Uterus (tissue), 2 donors: ENCODE measurements at regions not wholly inside any gene's neighbourhood (a gene's known extent, or its start where the extent isn't known, plus 50 kb on each side); places are given as distances from the start of the nearest gene placed in this dataset.

Experiments used
- POLR2A ChIP-seq, 2 donors: fragments of 450-650 bp; IDR thresholded peaks; one replicate each; pipeline ENCODE4 v1.6.1; 2016; ENCODE audit warnings: antibody characterized with exemption in 2 of 2, mild to moderate bottlenecking in 1 of 2, moderate library complexity in 1 of 2
- TF ChIP-seq, protein P1 (sequence below), 4 experiments: fragments of 200-600 bp in 2 of 4; fragments of 450-650 bp in 2 of 4; sonication (generic) in 2 of 4; IDR thresholded peaks; one replicate each; pipeline ENCODE4 v1.5.1; 2016 to 2019; ENCODE audit warnings: antibody characterized with exemption in 4 of 4, mild to moderate bottlenecking in 2 of 4, moderate library complexity in 1 of 4

DNA sequence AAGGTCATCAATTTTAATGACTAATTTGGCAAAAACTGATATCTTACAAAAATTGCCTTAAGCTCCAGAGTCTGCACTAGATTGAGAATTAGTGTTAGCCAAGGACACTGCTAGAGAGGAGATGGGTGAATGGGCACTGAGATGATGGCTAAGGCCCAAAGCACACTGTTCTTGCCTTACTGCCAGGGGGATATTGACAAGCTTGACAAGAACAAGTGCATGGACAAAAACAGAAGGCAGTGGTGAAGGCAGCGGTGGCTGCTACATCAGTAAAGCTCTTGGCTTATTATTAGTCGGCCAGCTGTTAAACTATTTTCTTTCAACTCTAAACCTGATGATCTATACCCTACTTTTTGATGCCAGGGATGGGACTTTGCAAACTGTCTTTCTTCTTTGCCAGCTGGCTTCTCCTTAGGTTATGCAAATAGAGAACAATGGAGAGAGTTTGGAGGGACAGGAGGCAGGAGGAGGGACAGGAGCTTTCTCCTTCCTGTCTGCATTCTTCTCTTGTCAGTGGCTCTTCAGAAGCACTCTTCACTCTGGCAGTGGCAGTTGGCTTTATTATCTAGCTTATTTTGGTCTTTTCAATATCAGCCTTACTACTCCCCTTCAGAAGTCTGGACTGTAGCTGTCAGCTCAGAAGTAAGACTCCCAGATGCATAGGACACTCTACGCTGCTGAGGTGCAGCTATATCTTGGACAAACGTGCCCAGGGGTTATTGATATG lies 853.5 kb upstream of the TMPRSS15 start:
- TF ChIP-seq, protein P1, sequence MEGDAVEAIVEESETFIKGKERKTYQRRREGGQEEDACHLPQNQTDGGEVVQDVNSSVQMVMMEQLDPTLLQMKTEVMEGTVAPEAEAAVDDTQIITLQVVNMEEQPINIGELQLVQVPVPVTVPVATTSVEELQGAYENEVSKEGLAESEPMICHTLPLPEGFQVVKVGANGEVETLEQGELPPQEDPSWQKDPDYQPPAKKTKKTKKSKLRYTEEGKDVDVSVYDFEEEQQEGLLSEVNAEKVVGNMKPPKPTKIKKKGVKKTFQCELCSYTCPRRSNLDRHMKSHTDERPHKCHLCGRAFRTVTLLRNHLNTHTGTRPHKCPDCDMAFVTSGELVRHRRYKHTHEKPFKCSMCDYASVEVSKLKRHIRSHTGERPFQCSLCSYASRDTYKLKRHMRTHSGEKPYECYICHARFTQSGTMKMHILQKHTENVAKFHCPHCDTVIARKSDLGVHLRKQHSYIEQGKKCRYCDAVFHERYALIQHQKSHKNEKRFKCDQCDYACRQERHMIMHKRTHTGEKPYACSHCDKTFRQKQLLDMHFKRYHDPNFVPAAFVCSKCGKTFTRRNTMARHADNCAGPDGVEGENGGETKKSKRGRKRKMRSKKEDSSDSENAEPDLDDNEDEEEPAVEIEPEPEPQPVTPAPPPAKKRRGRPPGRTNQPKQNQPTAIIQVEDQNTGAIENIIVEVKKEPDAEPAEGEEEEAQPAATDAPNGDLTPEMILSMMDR (IDR thresholded peaks at IDR 0.05) = no peak
- no peak for TF ChIP-seq POLR2A (IDR thresholded peaks at IDR 0.05)
